ENCODE measurements at regions not wholly inside any gene's neighbourhood (a gene's known extent, or its start where the extent isn't known, plus 50 kb on each side); places are given as distances from the start of the nearest gene placed in this dataset.
"Not testable (repeated sequence)": the region's sequence is repeated elsewhere in the genome, so short reads cannot be mapped to it uniquely, and the experiment has no call there.

GRCh38 chr7:76805262-76805661 is 178.2 kb upstream of the POMZP3 start:
- not testable (repeated sequence) for TF ChIP-seq CTCF, POLR2A (IDR thresholded peaks at IDR 0.05)

All from esophagus squamous epithelium (tissue), 4 donors.